ENCODE measurements at regions not wholly inside any gene's neighbourhood (a gene's known extent, or its start where the extent isn't known, plus 50 kb on each side); places are given as distances from the start of the nearest gene placed in this dataset.

DNA sequence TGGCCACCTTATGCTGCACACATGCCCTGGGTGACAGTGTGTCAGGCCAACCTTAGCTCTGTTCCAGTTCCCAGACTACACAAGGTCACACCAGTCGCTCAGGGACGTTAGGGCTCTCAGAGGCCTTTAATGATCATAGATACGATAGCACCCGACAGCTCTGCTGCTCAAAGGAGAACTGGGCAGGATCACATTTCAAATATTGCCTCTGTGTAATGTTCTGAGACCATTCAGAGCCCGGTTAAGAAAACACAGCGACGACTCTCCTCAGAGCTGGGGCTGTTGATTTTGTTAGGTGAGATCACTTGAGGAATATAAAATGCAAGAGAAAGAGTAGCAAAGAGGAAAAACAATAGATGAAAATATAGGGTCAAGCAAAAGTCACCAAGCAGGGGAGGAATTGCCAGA lies 166.6 kb upstream of the TANK start:
- peaks cover 0 to 32% (median 9%) of the 10 kb centered on the region in 4 donors for H3K4me1 ChIP-seq
- DNase-seq: no peak
- H3K36me3 ChIP-seq: no peaks in the 10 kb centered on the region
- intact Hi-C loops (cut with DNase I): loop anchor here (1.0 to 5.0 kb wide), 5 partner anchors 501 to 883 kb away; partner anchors contain the start of gene RBMS1
- H3K27ac ChIP-seq: peak overlapping the region in 3 of 4 donors; percentile 63 to 78 (median 69)
- H3K9me3 ChIP-seq: no peaks in the 10 kb centered on the region
- 85 to 87% methylated on average over 7 of the region's 7 CpGs for WGBS, 2 donors
- H3K4me3 ChIP-seq: peak overlapping the region in 2 of 4 donors; percentile 23 to 34
- TF ChIP-seq POLR2AphosphoS5 (IDR thresholded peaks at IDR 0.05) (no peak), EP300 (IDR thresholded peaks at IDR 0.05) (no peak), POLR2A (IDR thresholded peaks at IDR 0.05) (no peak)
- TF ChIP-seq, protein P1, sequence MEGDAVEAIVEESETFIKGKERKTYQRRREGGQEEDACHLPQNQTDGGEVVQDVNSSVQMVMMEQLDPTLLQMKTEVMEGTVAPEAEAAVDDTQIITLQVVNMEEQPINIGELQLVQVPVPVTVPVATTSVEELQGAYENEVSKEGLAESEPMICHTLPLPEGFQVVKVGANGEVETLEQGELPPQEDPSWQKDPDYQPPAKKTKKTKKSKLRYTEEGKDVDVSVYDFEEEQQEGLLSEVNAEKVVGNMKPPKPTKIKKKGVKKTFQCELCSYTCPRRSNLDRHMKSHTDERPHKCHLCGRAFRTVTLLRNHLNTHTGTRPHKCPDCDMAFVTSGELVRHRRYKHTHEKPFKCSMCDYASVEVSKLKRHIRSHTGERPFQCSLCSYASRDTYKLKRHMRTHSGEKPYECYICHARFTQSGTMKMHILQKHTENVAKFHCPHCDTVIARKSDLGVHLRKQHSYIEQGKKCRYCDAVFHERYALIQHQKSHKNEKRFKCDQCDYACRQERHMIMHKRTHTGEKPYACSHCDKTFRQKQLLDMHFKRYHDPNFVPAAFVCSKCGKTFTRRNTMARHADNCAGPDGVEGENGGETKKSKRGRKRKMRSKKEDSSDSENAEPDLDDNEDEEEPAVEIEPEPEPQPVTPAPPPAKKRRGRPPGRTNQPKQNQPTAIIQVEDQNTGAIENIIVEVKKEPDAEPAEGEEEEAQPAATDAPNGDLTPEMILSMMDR (IDR thresholded peaks at IDR 0.05): no peak
- H3K27me3 ChIP-seq: no peaks in the 10 kb centered on the region

DNA sequence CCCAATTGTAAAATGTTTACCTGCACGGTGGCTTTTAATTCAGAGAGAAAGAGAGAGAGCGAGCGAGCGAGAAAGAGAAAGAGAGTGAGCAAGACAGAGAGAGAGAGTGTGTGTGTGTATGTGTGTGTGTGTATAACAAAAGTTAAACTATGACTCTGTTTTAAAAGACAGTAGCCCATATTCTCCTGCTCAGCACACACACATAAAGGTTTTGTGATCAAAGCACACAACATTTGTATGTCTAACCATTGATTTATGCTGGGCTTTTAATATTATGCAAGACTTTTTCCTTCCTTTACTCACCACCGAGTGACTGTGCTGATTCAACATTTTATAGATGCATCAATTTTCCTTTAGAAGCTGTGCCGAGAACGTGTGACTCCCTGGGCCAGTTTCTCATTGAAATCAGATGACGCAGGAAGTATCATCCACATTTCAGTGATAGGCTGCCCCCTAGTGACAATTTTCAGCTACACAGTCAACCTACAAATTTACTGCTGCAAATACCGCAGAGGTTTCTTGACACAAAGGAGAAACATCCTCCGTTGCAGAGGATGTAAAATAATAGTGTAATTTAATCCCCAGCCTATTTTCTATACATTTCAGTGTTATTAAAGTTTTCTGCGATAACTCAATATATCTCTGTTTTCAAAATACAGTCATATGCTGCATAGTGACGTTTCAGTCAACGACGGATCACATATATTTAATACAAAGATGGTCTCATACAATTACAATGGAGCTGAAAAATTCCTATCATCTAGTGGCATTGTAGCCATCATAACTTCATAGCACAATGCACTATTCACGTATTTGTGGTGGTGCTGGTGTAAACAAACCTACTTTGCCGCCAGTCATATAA lies 165.9 kb upstream of the TANK start:
- DNase-seq: peak; percentile 93
- Histone ChIP-seq H3K27ac (peak overlapping the region in 3 of 4 donors; percentile 63 to 78 (median 69)), H3K36me3 (no peaks in the 10 kb centered on the region), H3K9me3 (no peaks in the 10 kb centered on the region), H3K27me3 (no peaks in the 10 kb centered on the region), H3K4me3 (peak overlapping the region in 3 of 4 donors; percentile 16 to 34 (median 23)), H3K4me1 (peaks cover 0 to 32% (median 8%) of the 10 kb centered on the region in 4 donors)
- intact Hi-C loops (cut with DNase I): loop anchor here (1.0 to 5.0 kb wide), 5 partner anchors 502 to 884 kb away; partner anchors contain the start of gene RBMS1
- TF ChIP-seq POLR2AphosphoS5 (IDR thresholded peaks at IDR 0.05) (peak; percentile 63 to 83 (median 74)), EP300 (IDR thresholded peaks at IDR 0.05) (peak in 3 of 4 donors; percentile 64 to 72 (median 68)), POLR2A (IDR thresholded peaks at IDR 0.05) (no peak)
- TF ChIP-seq, protein P1 (IDR thresholded peaks at IDR 0.05): peak; percentile 57 to 92 (median 81)
- WGBS, 2 donors: 47 to 49% methylated on average over 16 of the region's 16 CpGs

DNA sequence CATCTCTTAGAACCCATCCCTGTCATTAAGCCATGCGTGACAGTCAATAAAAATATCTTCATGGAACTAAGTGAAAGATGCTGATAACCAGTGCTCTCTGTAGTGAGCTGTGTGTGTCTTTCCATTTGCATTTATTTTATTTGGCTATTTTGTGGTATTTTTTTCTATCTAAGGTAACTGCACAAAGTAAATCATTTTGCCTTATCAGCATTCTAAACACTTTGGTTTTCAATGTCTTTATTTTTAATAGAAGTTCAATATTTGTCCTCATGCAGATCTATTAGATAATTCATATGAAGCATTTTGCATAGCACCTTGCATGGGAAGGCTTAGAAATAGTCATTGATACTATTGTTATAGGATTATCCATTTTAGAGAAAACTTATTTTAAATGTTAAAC lies 163.6 kb upstream of the TANK start:
- H3K36me3 ChIP-seq: no peaks in the 10 kb centered on the region
- peaks cover 0 to 21% (median 4%) of the 10 kb centered on the region in 4 donors for H3K4me1 ChIP-seq
- no peaks in the 10 kb centered on the region for H3K27me3 ChIP-seq
- 84 to 88% methylated on average over 1 of the region's 1 CpG for WGBS, 2 donors
- H3K27ac ChIP-seq: no peak overlapping the region
- no peak for DNase-seq
- H3K4me3 ChIP-seq: no peak overlapping the region
- intact Hi-C loops (cut with DNase I): no loop called here
- H3K9me3 ChIP-seq: no peaks in the 10 kb centered on the region
- TF ChIP-seq POLR2AphosphoS5 (IDR thresholded peaks at IDR 0.05): no peak
- no peak for TF ChIP-seq EP300 (IDR thresholded peaks at IDR 0.05)
- TF ChIP-seq, protein P1 (IDR thresholded peaks at IDR 0.05): no peak
- TF ChIP-seq POLR2A (IDR thresholded peaks at IDR 0.05): no peak

DNA sequence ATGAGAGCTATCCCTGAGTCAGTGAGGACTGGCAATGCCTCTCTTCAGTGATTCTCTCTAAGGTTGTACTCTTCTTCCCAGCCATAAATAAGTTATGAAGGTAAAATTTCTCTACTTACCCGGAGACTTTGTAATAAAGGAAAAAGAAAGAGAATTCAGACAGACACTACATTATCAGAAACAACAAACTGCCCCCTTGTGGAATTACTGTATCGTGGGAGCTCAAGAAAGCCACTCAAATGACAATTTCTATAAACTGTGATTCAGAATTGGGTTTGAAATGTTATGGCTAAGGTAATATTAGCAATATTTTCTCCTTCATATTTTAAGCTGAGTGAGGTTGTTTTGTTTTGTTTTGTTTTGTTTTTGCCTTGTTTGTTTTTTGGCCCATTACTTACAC lies 155.8 kb upstream of the TANK start:
- no peak for DNase-seq
- TF ChIP-seq, protein P1 (IDR thresholded peaks at IDR 0.05): no peak
- TF ChIP-seq POLR2A (IDR thresholded peaks at IDR 0.05): no peak
- no peak for TF ChIP-seq EP300 (IDR thresholded peaks at IDR 0.05)
- no peak for TF ChIP-seq POLR2AphosphoS5 (IDR thresholded peaks at IDR 0.05)
- no peaks in the 10 kb centered on the region for H3K27me3 ChIP-seq
- no peaks in the 10 kb centered on the region for H3K4me1 ChIP-seq
- no peaks in the 10 kb centered on the region for H3K9me3 ChIP-seq
- WGBS, 2 donors: 40 to 72% methylated on average over 2 of the region's 2 CpGs
- H3K27ac ChIP-seq: no peak overlapping the region
- H3K4me3 ChIP-seq: no peak overlapping the region
- no peaks in the 10 kb centered on the region for H3K36me3 ChIP-seq
- intact Hi-C loops (cut with DNase I): no loop called here
